Panc1 (cell line): ENCODE measurements at regions not wholly inside any gene's neighbourhood (a gene's known extent, or its start where the extent isn't known, plus 50 kb on each side); places are given as distances from the start of the nearest gene placed in this dataset.
A peak's percentile ranks its signal among the peaks of the same experiment; 100 is the strongest.

Source experiments
- ATAC-seq: fragments of 200-7000 bp; cut with Tn5 transposase; 2 replicates; pipeline ENCODE4 v1.9.1; 2020; ENCODE audit warnings: mild to moderate bottlenecking, moderate library complexity
- BruUV-seq: library from RNA; stranded (reverse); fragments of 400-500 nt; replicated peaks from 2 replicates; lab custom pipeline; 2021; lab: Mats Ljungman, UMichigan
- CTCF ChIA-PET: fragments of 300-600 bp; sonication (Branson Sonifier 250); formaldehyde crosslinking; loops from one replicate; lab custom pipeline; 2022; ENCODE audit warnings: antibody characterized with exemption; lab: Charles Lee
- POLR2A ChIA-PET: fragments of 300-600 bp; sonication (Branson Sonifier 250); formaldehyde crosslinking; loops from one replicate; lab custom pipeline; 2022; ENCODE audit warnings: antibody characterized with exemption; lab: Charles Lee
- DNase-seq: peaks from one replicate; pipeline ENCODE4 v3.0.0-alpha.2; 2010; ENCODE audit warnings: low read depth, low spot score
- H3K27ac ChIP-seq: 2 replicates; pipeline ENCODE4 v1.5.1; 2011; ENCODE audit warnings: mild to moderate bottlenecking, low read length, inconsistent platforms
- H3K27me3 ChIP-seq: fragments of 200-500 bp; sonication (Bioruptor generic); 2 replicates; pipeline ENCODE4 v1.6.0; 2014; ENCODE audit warnings: low read length, inconsistent platforms; ENCODE audit not compliant: control insufficient read depth, insufficient read depth
- H3K36me3 ChIP-seq: fragments of 200-500 bp; sonication (Bioruptor generic); 2 replicates; pipeline ENCODE4 v1.5.1; 2014; ENCODE audit warnings: inconsistent platforms, mild to moderate bottlenecking, low read length, moderate library complexity; ENCODE audit not compliant: control insufficient read depth, insufficient read depth
- H3K4me1 ChIP-seq: 2 replicates; pipeline ENCODE4 v1.5.1; 2011; ENCODE audit warnings: inconsistent platforms, mild to moderate bottlenecking, low read length, moderate library complexity; ENCODE audit not compliant: control insufficient read depth, insufficient read depth
- H3K4me3 ChIP-seq, 2 experiments: 2 replicates each; pipeline ENCODE4 v1.5.1; 2011 to 2012; ENCODE audit warnings: low read depth in 2 of 2, low read length in 2 of 2, mild to moderate bottlenecking in 2 of 2, inconsistent platforms in 1 of 2, moderate library complexity in 1 of 2
- H3K9me3 ChIP-seq: fragments of 200-500 bp; sonication (Bioruptor generic); 2 replicates; pipeline ENCODE4 v1.5.1; 2014; ENCODE audit warnings: low read depth, mild to moderate bottlenecking, inconsistent platforms, low read length, moderate library complexity; ENCODE audit not compliant: control insufficient read depth, insufficient read depth
- CTCF ChIP-seq: fragments of 450-650 bp; IDR thresholded peaks from 2 replicates; pipeline ENCODE4 v1.5.1; 2017; ENCODE audit warnings: mild to moderate bottlenecking
- POLR2AphosphoS5 ChIP-seq: IDR thresholded peaks from 2 replicates; pipeline ENCODE4 v1.6.1; 2012; ENCODE audit warnings: mild to moderate bottlenecking, low read depth, low read length, moderate library complexity
- SIN3A ChIP-seq: IDR thresholded peaks from 2 replicates; pipeline ENCODE4 v1.6.1; 2012; ENCODE audit warnings: low read depth, mild to moderate bottlenecking, low read length, moderate library complexity, borderline replicate concordance; ENCODE audit not compliant: insufficient read depth
- TCF7L2 ChIP-seq: IDR thresholded peaks from 2 replicates; pipeline ENCODE4 v1.6.1; 2011; ENCODE audit warnings: mild to moderate bottlenecking, low read depth, low read length, inconsistent platforms
- in situ Hi-C: cut with HindIII; loops from 2 replicates; pipeline ENCODE4 v1.10.0; 2016; ENCODE audit warnings: low sequenced_read_pairs, low pct_unique_long_range_greater_than_20kb
- intact Hi-C: fragments of 100-400 bp; cut with micrococcal nuclease; formaldehyde crosslinking; loops from one replicate; pipeline ENCODE4 v1.10.0; 2022; ENCODE audit not compliant: unreplicated experiment
- TF ChIP-seq, protein P1 (sequence below), 2 experiments: IDR thresholded peaks; 2 replicates each; pipeline ENCODE4 v1.6.1; 2011 to 2012; ENCODE audit warnings: low read depth in 2 of 2, control low read depth in 1 of 2, low read length in 1 of 2, mild to moderate bottlenecking in 1 of 2, moderate library complexity in 1 of 2; ENCODE audit not compliant: insufficient read depth in 1 of 2

DNA sequence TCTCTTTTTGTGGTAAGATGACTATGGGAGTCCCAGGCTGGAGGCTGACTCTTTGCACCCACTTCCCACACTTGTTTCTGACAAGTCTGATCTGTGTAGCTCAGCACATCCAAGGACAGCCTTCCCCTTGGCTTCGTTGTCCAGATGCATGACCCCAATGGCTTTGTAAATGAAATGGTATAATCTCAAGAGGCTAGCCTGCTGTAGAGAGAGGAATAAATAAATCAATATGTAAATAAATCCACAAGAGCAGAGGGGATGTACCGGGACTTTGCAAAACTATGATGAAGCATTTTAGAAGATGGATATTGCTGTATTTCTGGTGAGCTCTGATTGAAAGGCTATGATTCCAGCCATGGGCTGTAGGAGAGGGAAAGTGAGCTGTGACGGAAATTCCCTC is 79.9 kb upstream of the NEO1 start:
- ChIA-PET POLR2A (interaction anchor here (0.6 kb wide), 1 partner anchor 38 kb away, joined by 4 read pairs; no protein-coding TSS in a partner anchor), CTCF (no interaction called here)
- BruUV-seq, result no TSS peak
- Histone ChIP-seq H3K27me3 (peaks cover 11% of the 10 kb centered on the region), H3K4me1 (peaks cover 2% of the 10 kb centered on the region; the same call in 1 of the 2 replicates), H3K4me3 (no peak overlapping the region), H3K27ac (no peak overlapping the region), H3K9me3 (no peaks in the 10 kb centered on the region), H3K36me3 (no peaks in the 10 kb centered on the region)
- ATAC-seq, result no peak
- in situ Hi-C loops (no loop called here), intact Hi-C loops (no loop called here)
- no peak for DNase-seq
- TF ChIP-seq TCF7L2 (no peak), POLR2AphosphoS5 (no peak), SIN3A (no peak), CTCF (no peak)
- TF ChIP-seq, protein P1, sequence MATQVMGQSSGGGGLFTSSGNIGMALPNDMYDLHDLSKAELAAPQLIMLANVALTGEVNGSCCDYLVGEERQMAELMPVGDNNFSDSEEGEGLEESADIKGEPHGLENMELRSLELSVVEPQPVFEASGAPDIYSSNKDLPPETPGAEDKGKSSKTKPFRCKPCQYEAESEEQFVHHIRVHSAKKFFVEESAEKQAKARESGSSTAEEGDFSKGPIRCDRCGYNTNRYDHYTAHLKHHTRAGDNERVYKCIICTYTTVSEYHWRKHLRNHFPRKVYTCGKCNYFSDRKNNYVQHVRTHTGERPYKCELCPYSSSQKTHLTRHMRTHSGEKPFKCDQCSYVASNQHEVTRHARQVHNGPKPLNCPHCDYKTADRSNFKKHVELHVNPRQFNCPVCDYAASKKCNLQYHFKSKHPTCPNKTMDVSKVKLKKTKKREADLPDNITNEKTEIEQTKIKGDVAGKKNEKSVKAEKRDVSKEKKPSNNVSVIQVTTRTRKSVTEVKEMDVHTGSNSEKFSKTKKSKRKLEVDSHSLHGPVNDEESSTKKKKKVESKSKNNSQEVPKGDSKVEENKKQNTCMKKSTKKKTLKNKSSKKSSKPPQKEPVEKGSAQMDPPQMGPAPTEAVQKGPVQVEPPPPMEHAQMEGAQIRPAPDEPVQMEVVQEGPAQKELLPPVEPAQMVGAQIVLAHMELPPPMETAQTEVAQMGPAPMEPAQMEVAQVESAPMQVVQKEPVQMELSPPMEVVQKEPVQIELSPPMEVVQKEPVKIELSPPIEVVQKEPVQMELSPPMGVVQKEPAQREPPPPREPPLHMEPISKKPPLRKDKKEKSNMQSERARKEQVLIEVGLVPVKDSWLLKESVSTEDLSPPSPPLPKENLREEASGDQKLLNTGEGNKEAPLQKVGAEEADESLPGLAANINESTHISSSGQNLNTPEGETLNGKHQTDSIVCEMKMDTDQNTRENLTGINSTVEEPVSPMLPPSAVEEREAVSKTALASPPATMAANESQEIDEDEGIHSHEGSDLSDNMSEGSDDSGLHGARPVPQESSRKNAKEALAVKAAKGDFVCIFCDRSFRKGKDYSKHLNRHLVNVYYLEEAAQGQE (IDR thresholded peaks at IDR 0.05; ENCODE audit: insufficient read depth in 1 of 2, low read depth in 2 of 2, low read length in 1 of 2), result no peak

DNA sequence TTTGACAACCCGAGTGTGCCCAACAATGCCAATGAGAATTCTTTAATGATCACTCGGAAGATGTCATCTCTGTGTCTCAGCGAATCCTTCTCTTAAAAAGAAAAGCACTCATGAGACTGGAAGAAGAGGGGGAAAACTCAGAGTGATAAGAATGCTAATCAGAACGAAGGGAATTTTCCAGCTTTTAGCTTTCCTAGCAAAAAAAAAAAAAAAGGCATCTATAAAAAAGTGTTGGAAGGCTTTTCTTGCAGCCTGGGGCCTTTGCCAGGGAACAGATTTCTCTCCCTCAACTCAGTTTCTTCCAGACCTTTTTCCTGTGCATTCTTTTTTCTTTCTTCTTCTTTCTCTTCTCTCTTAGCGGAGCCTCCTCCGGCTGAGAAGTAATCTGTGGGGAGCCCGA is 80.5 kb upstream of the NEO1 start:
- intact Hi-C loops, result no loop called here
- DNase-seq, result no peak
- CTCF ChIA-PET, result no interaction called here
- ATAC-seq, result no peak
- 0 out of 4 replicates have a peak overlapping the region, but pooled peaks of 1 of the 2 experiments have one; percentile 15 for H3K4me3 ChIP-seq
- no TSS peak for BruUV-seq
- in situ Hi-C loops, result no loop called here
- H3K4me1 ChIP-seq, result peaks cover 2% of the 10 kb centered on the region; the same call in 1 of the 2 replicates
- no peak for TF ChIP-seq SIN3A
- no peak for TF ChIP-seq TCF7L2
- no peak for TF ChIP-seq POLR2AphosphoS5
- H3K36me3 ChIP-seq, result no peaks in the 10 kb centered on the region
- POLR2A ChIA-PET, result no interaction called here
- H3K27ac ChIP-seq, result no peak overlapping the region
- H3K9me3 ChIP-seq, result no peaks in the 10 kb centered on the region
- peaks cover 11% of the 10 kb centered on the region for H3K27me3 ChIP-seq
